HG03469 (cell line): ENCODE measurements at regions not wholly inside any gene's neighbourhood (a gene's known extent, or its start where the extent isn't known, plus 50 kb on each side); places are given as distances from the start of the nearest gene placed in this dataset.
A peak's percentile ranks its signal among the peaks of the same experiment; 100 is the strongest.

Experiments
- ATAC-seq: cut with Tn5 transposase; IDR thresholded peaks from one replicate; pipeline ENCODE4 v1.9.1; 2021; ENCODE audit warnings: mild to moderate bottlenecking, moderate library complexity, moderate number of reproducible peaks; ENCODE audit not compliant: unreplicated experiment

GRCh38 chr2:21382701-21383520 lies 259.1 kb downstream of the TDRD15 start:
- ATAC-seq, result no peak

- ATAC-seq, result no peak
Observed at GRCh38 chr2:21386666-21387065, 262.9 kb downstream of the TDRD15 start.

- no peak for ATAC-seq
Observed at GRCh38 chr2:21392649-21393048, 268.9 kb downstream of the TDRD15 start.

GRCh38 chr2:21393173-21393572 lies 269.4 kb downstream of the TDRD15 start:
- no peak for ATAC-seq

- no peak for ATAC-seq
Observed at GRCh38 chr2:21395366-21395765, 271.6 kb downstream of the TDRD15 start.

- ATAC-seq, result no peak
Observed at GRCh38 chr2:21396252-21396651, 272.5 kb downstream of the TDRD15 start.

GRCh38 chr2:21401022-21401698 lies 277.4 kb downstream of the TDRD15 start:
- no peak for ATAC-seq

- ATAC-seq, result no peak
Observed at GRCh38 chr2:21404137-21404536, 280.4 kb downstream of the TDRD15 start.

GRCh38 chr2:21404827-21405625 lies 281.3 kb downstream of the TDRD15 start:
- ATAC-seq, result no peak

GRCh38 chr2:21406386-21406785 lies 282.6 kb downstream of the TDRD15 start:
- ATAC-seq, result no peak

GRCh38 chr2:21406911-21407310 lies 283.1 kb downstream of the TDRD15 start:
- ATAC-seq, result no peak

GRCh38 chr2:21407851-21408250 lies 284.1 kb downstream of the TDRD15 start:
- ATAC-seq, result no peak

GRCh38 chr2:21411741-21412140 lies 288.0 kb downstream of the TDRD15 start:
- no peak for ATAC-seq

GRCh38 chr2:21412944-21413443 lies 289.2 kb downstream of the TDRD15 start:
- ATAC-seq, result no peak

GRCh38 chr2:21415234-21415633 lies 291.5 kb downstream of the TDRD15 start:
- ATAC-seq, result no peak

- ATAC-seq, result no peak
Observed at GRCh38 chr2:21416226-21416625, 292.5 kb downstream of the TDRD15 start.

- no peak for ATAC-seq
Observed at GRCh38 chr2:21418456-21418855, 294.7 kb downstream of the TDRD15 start.

- ATAC-seq, result no peak
Observed at GRCh38 chr2:21420553-21421335, 297.0 kb downstream of the TDRD15 start.

- peak; percentile 73 for ATAC-seq
Observed at GRCh38 chr2:21422050-21422449, 298.3 kb downstream of the TDRD15 start.

- ATAC-seq, result no peak
Observed at GRCh38 chr2:21422724-21423522, 299.2 kb downstream of the TDRD15 start.
